Spleen (tissue), 7 donors: ENCODE measurements at regions not wholly inside any gene's neighbourhood (a gene's known extent, or its start where the extent isn't known, plus 50 kb on each side); places are given as distances from the start of the nearest gene placed in this dataset.

Experiments
- POLR2AphosphoS5 ChIP-seq, 3 donors: sonication (generic); formaldehyde crosslinking; IDR thresholded peaks; one replicate each; pipeline ENCODE4 v1.5.1; 2017; ENCODE audit warnings: antibody characterized with exemption in 3 of 3
- TF ChIP-seq, protein P1 (sequence below), 11 experiments: fragments of 200-600 bp in 7 of 11; fragments of 450-650 bp in 4 of 11; sonication (generic) in 4 of 11; IDR thresholded peaks in 8 of 11; conservative IDR thresholded peaks in 3 of 11; 1 replicate in 7 of 11; 2 replicates in 4 of 11; pipeline versions ENCODE4 v1.4.0 to v1.8.0; 2016 to 2021; ENCODE audit warnings: antibody characterized with exemption in 11 of 11, inconsistent platforms in 4 of 11, mild to moderate bottlenecking in 1 of 11
- donor health status: DM: no; HTN: no; CAD: no; lungs with moderate emphysema.
- donor health status: DM: no; HTN: no; CAD: no.
- donor health status: DM: no; HTN: no; CAD: no.

DNA sequence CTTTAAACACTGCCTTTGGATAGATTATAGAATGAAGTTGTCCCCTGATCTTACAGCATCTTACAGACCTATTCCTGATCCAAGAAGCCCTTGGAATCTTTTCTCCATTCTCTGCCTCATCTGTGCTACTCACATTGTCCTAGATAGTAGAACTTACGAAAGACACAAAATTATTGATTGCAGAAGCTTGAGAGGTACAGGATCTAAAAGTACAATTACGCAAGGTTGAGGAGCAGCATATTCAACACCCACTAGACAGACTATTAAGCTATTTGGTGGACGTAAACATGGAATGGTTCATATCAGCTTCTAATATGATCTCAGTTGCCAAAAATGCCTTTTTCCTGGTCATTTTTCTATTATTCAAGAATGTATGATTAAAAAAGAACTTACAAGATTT, 90.5 kb upstream of the SEM1 start:
- TF ChIP-seq, protein P1, sequence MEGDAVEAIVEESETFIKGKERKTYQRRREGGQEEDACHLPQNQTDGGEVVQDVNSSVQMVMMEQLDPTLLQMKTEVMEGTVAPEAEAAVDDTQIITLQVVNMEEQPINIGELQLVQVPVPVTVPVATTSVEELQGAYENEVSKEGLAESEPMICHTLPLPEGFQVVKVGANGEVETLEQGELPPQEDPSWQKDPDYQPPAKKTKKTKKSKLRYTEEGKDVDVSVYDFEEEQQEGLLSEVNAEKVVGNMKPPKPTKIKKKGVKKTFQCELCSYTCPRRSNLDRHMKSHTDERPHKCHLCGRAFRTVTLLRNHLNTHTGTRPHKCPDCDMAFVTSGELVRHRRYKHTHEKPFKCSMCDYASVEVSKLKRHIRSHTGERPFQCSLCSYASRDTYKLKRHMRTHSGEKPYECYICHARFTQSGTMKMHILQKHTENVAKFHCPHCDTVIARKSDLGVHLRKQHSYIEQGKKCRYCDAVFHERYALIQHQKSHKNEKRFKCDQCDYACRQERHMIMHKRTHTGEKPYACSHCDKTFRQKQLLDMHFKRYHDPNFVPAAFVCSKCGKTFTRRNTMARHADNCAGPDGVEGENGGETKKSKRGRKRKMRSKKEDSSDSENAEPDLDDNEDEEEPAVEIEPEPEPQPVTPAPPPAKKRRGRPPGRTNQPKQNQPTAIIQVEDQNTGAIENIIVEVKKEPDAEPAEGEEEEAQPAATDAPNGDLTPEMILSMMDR (IDR thresholded peaks at IDR 0.05 in 8 of 11, conservative IDR thresholded peaks at IDR 0.05 in 3 of 11), result no peak
- no peak for TF ChIP-seq POLR2AphosphoS5 (IDR thresholded peaks at IDR 0.05)
